ENCODE measurements at regions not wholly inside any gene's neighbourhood (a gene's known extent, or its start where the extent isn't known, plus 50 kb on each side); places are given as distances from the start of the nearest gene placed in this dataset.

GRCh38 chr7:41161041-41161587 lies 541.8 kb downstream of the INHBA start:
- no peak for DNase-seq

- no peak for DNase-seq
Measured at GRCh38 chr7:41156268-41156667, 546.6 kb downstream of the INHBA start.

- no peak for DNase-seq
Measured at GRCh38 chr7:41153268-41153667, 549.6 kb downstream of the INHBA start.

- DNase-seq, result no peak
Measured at GRCh38 chr7:41152179-41152678, 550.7 kb downstream of the INHBA start.

GRCh38 chr7:41149576-41149975 lies 553.3 kb downstream of the INHBA start:
- DNase-seq, result no peak

GRCh38 chr7:41148521-41148951 lies 554.4 kb downstream of the INHBA start:
- no peak for DNase-seq

GRCh38 chr7:41147606-41148485 lies 555.0 kb downstream of the INHBA start:
- no peak for DNase-seq

GRCh38 chr7:41146429-41146828 lies 556.5 kb downstream of the INHBA start:
- no peak for DNase-seq

- no peak for DNase-seq
Measured at GRCh38 chr7:41145656-41146055, 557.2 kb downstream of the INHBA start.

GRCh38 chr7:41142904-41143473 lies 559.9 kb downstream of the INHBA start:
- DNase-seq, result no peak

GRCh38 chr7:41139789-41140188 lies 563.1 kb downstream of the INHBA start:
- no peak for DNase-seq

GRCh38 chr7:41136551-41136950 lies 566.3 kb downstream of the INHBA start:
- no peak for DNase-seq

- no peak for DNase-seq
Measured at GRCh38 chr7:41135511-41135910, 567.4 kb downstream of the INHBA start.

GRCh38 chr7:41134300-41135255 lies 568.3 kb downstream of the INHBA start:
- no peak for DNase-seq

GRCh38 chr7:41133690-41134299 lies 569.1 kb downstream of the INHBA start:
- no peak for DNase-seq

- DNase-seq, result no peak
Measured at GRCh38 chr7:41131956-41132355, 570.9 kb downstream of the INHBA start.

GRCh38 chr7:41130561-41131236 lies 572.2 kb downstream of the INHBA start:
- DNase-seq, result no peak

- no peak for DNase-seq
Measured at GRCh38 chr7:41130086-41130485, 572.8 kb downstream of the INHBA start.

GRCh38 chr7:41125343-41125742 lies 577.5 kb downstream of the INHBA start:
- DNase-seq, result no peak

GRCh38 chr7:41122256-41122987 lies 580.5 kb downstream of the INHBA start:
- DNase-seq, result no peak

- DNase-seq, result no peak
Measured at GRCh38 chr7:41121228-41121627, 581.7 kb downstream of the INHBA start.
